ENCODE measurements at regions not wholly inside any gene's neighbourhood (a gene's known extent, or its start where the extent isn't known, plus 50 kb on each side); places are given as distances from the start of the nearest gene placed in this dataset.

- DNase-seq = no peak
- intact Hi-C loops (cut with DNase I) = no loop called here
Measured at GRCh38 chr5:125794922-125795321, 628.3 kb upstream of the GRAMD2B start.

- DNase-seq = no peak
- intact Hi-C loops (cut with DNase I) = no loop called here
Measured at GRCh38 chr5:125798307-125798706, 624.9 kb upstream of the GRAMD2B start.

- intact Hi-C loops (cut with DNase I) = loop anchor here (10.0 kb wide), 1 partner anchor 398 kb away; no protein-coding TSS in a partner anchor
- DNase-seq = no peak
Measured at GRCh38 chr5:125812651-125813050, 610.6 kb upstream of the GRAMD2B start.

GRCh38 chr5:125813221-125813974, 609.8 kb upstream of the GRAMD2B start:
- intact Hi-C loops (cut with DNase I) = loop anchor here (10.0 kb wide), 1 partner anchor 399 kb away; no protein-coding TSS in a partner anchor
- DNase-seq = no peak

- no peak for DNase-seq
Measured at GRCh38 chr5:125814119-125814518, 609.1 kb upstream of the GRAMD2B start.

GRCh38 chr5:125823572-125823971, 599.6 kb upstream of the GRAMD2B start:
- intact Hi-C loops (cut with DNase I) = no loop called here
- no peak for DNase-seq

More at GRCh38 chr5:125814119-125814518, 609.1 kb upstream of the GRAMD2B start:
- intact Hi-C loops (cut with DNase I) = loop anchor here (10.0 kb wide), 1 partner anchor 399 kb away; no protein-coding TSS in a partner anchor

GRCh38 chr5:125826214-125826613, 597.0 kb upstream of the GRAMD2B start:
- no peak for DNase-seq
- intact Hi-C loops (cut with DNase I) = no loop called here

- no peak for DNase-seq
- intact Hi-C loops (cut with DNase I) = no loop called here
Measured at GRCh38 chr5:125829349-125829748, 593.9 kb upstream of the GRAMD2B start.

GRCh38 chr5:125833398-125833797, 589.8 kb upstream of the GRAMD2B start:
- intact Hi-C loops (cut with DNase I) = no loop called here

GRCh38 chr5:125834438-125835115, 588.6 kb upstream of the GRAMD2B start:
- intact Hi-C loops (cut with DNase I) = no loop called here
- peak in 1 of 10 donors; percentile 16 for DNase-seq

More at GRCh38 chr5:125833398-125833797, 589.8 kb upstream of the GRAMD2B start:
- DNase-seq = no peak

- intact Hi-C loops (cut with DNase I) = no loop called here
- peak in 6 of 10 donors; percentile 8 to 87 (median 46) for DNase-seq
Measured at GRCh38 chr5:125835293-125836172, 587.7 kb upstream of the GRAMD2B start.

- intact Hi-C loops (cut with DNase I) = no loop called here
- no peak for DNase-seq
Measured at GRCh38 chr5:125836256-125836655, 587.0 kb upstream of the GRAMD2B start.

- intact Hi-C loops (cut with DNase I) = no loop called here
Measured at GRCh38 chr5:125837866-125838265, 585.3 kb upstream of the GRAMD2B start.

GRCh38 chr5:125847561-125847960, 575.6 kb upstream of the GRAMD2B start:
- intact Hi-C loops (cut with DNase I) = no loop called here
- DNase-seq = no peak

More at GRCh38 chr5:125837866-125838265, 585.3 kb upstream of the GRAMD2B start:
- DNase-seq = no peak

GRCh38 chr5:125848751-125849150, 574.5 kb upstream of the GRAMD2B start:
- intact Hi-C loops (cut with DNase I) = no loop called here
- no peak for DNase-seq

GRCh38 chr5:125856949-125857348, 566.3 kb upstream of the GRAMD2B start:
- no peak for DNase-seq
- intact Hi-C loops (cut with DNase I) = no loop called here

- no peak for DNase-seq
- intact Hi-C loops (cut with DNase I) = no loop called here
Measured at GRCh38 chr5:125863579-125863978, 559.6 kb upstream of the GRAMD2B start.

- intact Hi-C loops (cut with DNase I) = no loop called here
- no peak for DNase-seq
Measured at GRCh38 chr5:125865166-125865815, 557.9 kb upstream of the GRAMD2B start.

GRCh38 chr5:125868036-125868435, 555.2 kb upstream of the GRAMD2B start:
- no peak for DNase-seq
- intact Hi-C loops (cut with DNase I) = no loop called here

- intact Hi-C loops (cut with DNase I) = no loop called here
- no peak for DNase-seq
Measured at GRCh38 chr5:125870256-125870655, 553.0 kb upstream of the GRAMD2B start.

Measured in posterior cingulate gyrus (tissue), 11 donors.